Calu3 (cell line): ENCODE measurements at regions not wholly inside any gene's neighbourhood (a gene's known extent, or its start where the extent isn't known, plus 50 kb on each side); places are given as distances from the start of the nearest gene placed in this dataset.

ENCODE experiments used
- BruUV-seq: library from RNA; stranded (reverse); fragments of 400-500 nt; replicated peaks from 2 replicates; lab custom pipeline; 2021; lab: Mats Ljungman, UMichigan
- CTCF ChIA-PET: fragments of 300-600 bp; sonication (Branson Sonifier 250); formaldehyde crosslinking; loops from one replicate; lab custom pipeline; 2022; ENCODE audit warnings: antibody characterized with exemption; lab: Charles Lee
- DNase-seq: peaks from one replicate; pipeline ENCODE4 v3.0.0; 2022
- H3K27ac Mint-ChIP-seq: one replicate; pipeline ENCODE4 v1.8.0; 2022; ENCODE audit warnings: mixed read lengths; ENCODE audit not compliant: unreplicated experiment
- H3K27me3 Mint-ChIP-seq: one replicate; pipeline ENCODE4 v1.8.0; 2022; ENCODE audit warnings: mixed read lengths; ENCODE audit not compliant: unreplicated experiment
- H3K36me3 Mint-ChIP-seq: one replicate; pipeline ENCODE4 v1.8.0; 2022; ENCODE audit warnings: mild to moderate bottlenecking, moderate library complexity, mixed read lengths; ENCODE audit not compliant: insufficient read depth, unreplicated experiment
- H3K4me1 Mint-ChIP-seq: one replicate; pipeline ENCODE4 v1.8.0; 2022; ENCODE audit warnings: mild to moderate bottlenecking, low read depth, mixed read lengths; ENCODE audit not compliant: unreplicated experiment
- H3K4me3 Mint-ChIP-seq: one replicate; pipeline ENCODE4 v1.8.0; 2022; ENCODE audit warnings: mild to moderate bottlenecking, low read depth, moderate library complexity, mixed read lengths; ENCODE audit not compliant: unreplicated experiment
- H3K9me3 Mint-ChIP-seq: one replicate; pipeline ENCODE4 v1.8.0; 2022; ENCODE audit warnings: low read depth, mixed read lengths; ENCODE audit not compliant: unreplicated experiment
- intact Hi-C: fragments of 100-400 bp; cut with micrococcal nuclease; formaldehyde crosslinking; loops from one replicate; pipeline ENCODE4 v1.10.0; 2022; ENCODE audit not compliant: unreplicated experiment
- TF ChIP-seq, protein P1 (sequence below): fragments of 200-600 bp; IDR thresholded peaks from one replicate; pipeline ENCODE4 v1.8.0; 2022; ENCODE audit warnings: antibody characterized with exemption; ENCODE audit not compliant: unreplicated experiment

DNA sequence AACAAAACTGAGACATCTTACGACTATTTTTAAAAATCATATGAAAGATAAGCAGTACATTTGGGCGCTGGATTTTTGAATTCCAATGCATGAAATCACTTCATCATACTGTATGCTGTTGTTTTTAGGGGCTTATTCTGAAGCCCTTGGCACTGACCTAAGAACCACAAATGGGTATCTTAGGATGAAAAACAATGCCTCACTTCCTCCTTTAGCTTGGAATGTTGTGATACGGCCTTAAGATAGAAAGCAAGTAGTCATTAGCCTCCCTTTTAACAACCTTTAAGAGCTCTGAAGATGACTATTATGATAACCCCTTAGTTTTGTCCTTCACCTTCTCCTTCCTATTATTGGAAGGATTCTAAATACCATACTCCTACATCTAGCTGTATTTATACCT, 289.8 kb downstream of the ARPP21 start:
- H3K9me3 Mint-ChIP-seq = peaks cover 5% of the 10 kb centered on the region
- TF ChIP-seq, protein P1, sequence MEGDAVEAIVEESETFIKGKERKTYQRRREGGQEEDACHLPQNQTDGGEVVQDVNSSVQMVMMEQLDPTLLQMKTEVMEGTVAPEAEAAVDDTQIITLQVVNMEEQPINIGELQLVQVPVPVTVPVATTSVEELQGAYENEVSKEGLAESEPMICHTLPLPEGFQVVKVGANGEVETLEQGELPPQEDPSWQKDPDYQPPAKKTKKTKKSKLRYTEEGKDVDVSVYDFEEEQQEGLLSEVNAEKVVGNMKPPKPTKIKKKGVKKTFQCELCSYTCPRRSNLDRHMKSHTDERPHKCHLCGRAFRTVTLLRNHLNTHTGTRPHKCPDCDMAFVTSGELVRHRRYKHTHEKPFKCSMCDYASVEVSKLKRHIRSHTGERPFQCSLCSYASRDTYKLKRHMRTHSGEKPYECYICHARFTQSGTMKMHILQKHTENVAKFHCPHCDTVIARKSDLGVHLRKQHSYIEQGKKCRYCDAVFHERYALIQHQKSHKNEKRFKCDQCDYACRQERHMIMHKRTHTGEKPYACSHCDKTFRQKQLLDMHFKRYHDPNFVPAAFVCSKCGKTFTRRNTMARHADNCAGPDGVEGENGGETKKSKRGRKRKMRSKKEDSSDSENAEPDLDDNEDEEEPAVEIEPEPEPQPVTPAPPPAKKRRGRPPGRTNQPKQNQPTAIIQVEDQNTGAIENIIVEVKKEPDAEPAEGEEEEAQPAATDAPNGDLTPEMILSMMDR = no peak
- H3K4me3 Mint-ChIP-seq = no peak overlapping the region
- DNase-seq = no peak
- CTCF ChIA-PET = no interaction called here
- H3K27ac Mint-ChIP-seq = no peak overlapping the region
- no peaks in the 10 kb centered on the region for H3K27me3 Mint-ChIP-seq
- H3K36me3 Mint-ChIP-seq = no peaks in the 10 kb centered on the region
- BruUV-seq = no TSS peak
- intact Hi-C loops = no loop called here
- peaks cover 12% of the 10 kb centered on the region for H3K4me1 Mint-ChIP-seq

DNA sequence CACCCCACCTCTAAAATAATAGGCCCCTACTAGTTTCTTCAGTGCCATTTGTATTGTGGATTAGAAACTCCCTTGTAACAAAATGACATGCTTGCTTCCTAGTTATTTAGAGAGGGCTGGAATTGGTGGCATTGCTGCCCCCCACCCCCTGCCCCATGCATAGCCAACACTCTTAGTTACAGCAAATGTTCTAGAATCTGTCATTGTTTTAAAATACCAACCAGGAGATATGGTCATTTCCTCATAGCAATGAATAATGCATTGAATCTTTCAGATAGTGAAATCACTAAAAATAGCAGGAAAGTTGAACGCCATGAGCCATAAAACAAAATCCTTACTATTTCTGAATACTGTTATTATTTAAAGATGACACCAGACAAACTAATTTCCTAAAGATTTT, 292.5 kb downstream of the ARPP21 start:
- CTCF ChIA-PET = interaction anchor here (0.6 to 0.7 kb wide), 2 partner anchors 218 to 1805 kb away, joined by 3 to 5 read pairs; no protein-coding TSS in a partner anchor
- intact Hi-C loops = no loop called here

DNA sequence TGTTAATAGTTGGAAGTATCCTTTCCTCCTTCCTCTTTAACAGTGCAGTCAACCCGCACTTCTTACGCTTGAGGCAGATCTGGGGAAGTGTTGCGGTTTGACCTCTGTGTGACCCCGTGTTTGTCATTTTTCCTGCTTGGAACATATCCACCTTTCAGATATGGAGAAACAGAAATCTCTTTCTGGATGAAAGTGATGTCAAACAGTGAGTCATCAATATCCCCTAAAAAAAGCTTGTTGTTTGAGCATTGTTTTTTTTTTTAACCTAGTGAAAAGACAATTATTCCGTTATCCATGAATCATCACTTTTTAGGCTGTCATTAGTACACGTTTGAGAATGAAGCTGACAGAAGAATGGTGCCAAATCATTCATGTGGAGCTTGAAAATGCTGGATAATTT, 293.7 kb downstream of the ARPP21 start:
- H3K27ac Mint-ChIP-seq = peak overlapping the region; percentile 86
- intact Hi-C loops = no loop called here
- H3K27me3 Mint-ChIP-seq = no peaks in the 10 kb centered on the region
- H3K4me3 Mint-ChIP-seq = no peak overlapping the region
- no TSS peak for BruUV-seq
- CTCF ChIA-PET = interaction anchor here (0.8 to 1.3 kb wide), 3 partner anchors 12 to 273 kb away, joined by 3 to 4 read pairs (median 3); no protein-coding TSS in a partner anchor
- no peaks in the 10 kb centered on the region for H3K36me3 Mint-ChIP-seq
- TF ChIP-seq, protein P1 = no peak
- peak; percentile 80 for DNase-seq
- H3K9me3 Mint-ChIP-seq = no peaks in the 10 kb centered on the region
- peaks cover 23% of the 10 kb centered on the region for H3K4me1 Mint-ChIP-seq

More for the DNA sequence above, 292.5 kb downstream of the ARPP21 start:
- Mint-ChIP-seq H3K4me3 (no peak overlapping the region), H3K27ac (no peak overlapping the region), H3K27me3 (no peaks in the 10 kb centered on the region), H3K9me3 (peaks cover 1% of the 10 kb centered on the region), H3K4me1 (peaks cover 16% of the 10 kb centered on the region), H3K36me3 (no peaks in the 10 kb centered on the region)
- BruUV-seq = no TSS peak
- no peak for DNase-seq
- TF ChIP-seq, protein P1 = no peak

DNA sequence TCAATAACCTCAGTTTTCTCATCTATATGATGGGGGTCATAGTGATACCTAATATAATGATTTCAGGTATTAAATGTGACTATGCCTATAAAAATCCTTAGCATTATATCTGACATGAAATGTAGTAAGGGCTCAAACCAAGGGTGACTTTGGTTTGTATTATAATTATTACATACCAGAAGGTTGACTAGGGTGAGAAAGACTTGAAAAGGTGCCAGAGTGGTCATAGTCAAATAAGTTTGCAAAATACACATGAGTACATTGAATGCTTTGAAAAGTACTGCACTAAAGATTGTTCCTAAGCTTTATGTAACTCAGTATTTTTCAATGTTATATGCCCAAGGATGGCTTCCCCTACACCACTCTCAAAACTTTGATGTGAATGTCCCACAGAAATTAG, 297.2 kb downstream of the ARPP21 start:
- CTCF ChIA-PET = no interaction called here

More for the DNA sequence above, 297.2 kb downstream of the ARPP21 start:
- Mint-ChIP-seq H3K27ac (no peak overlapping the region), H3K27me3 (no peaks in the 10 kb centered on the region), H3K4me1 (peaks cover 24% of the 10 kb centered on the region), H3K9me3 (no peaks in the 10 kb centered on the region), H3K36me3 (no peaks in the 10 kb centered on the region), H3K4me3 (no peak overlapping the region)
- TF ChIP-seq, protein P1 = no peak
- no peak for DNase-seq
- BruUV-seq = no TSS peak
- intact Hi-C loops = no loop called here
